Chondrocyte (in vitro differentiated cells): ENCODE measurements at regions not wholly inside any gene's neighbourhood (a gene's known extent, or its start where the extent isn't known, plus 50 kb on each side); places are given as distances from the start of the nearest gene placed in this dataset.

Experiments used
- DNase-seq: peaks from one replicate; pipeline ENCODE4 v3.0.0; 2021; ENCODE audit warnings: mixed read lengths, low spot score
- H3K27ac Mint-ChIP-seq: one replicate; pipeline ENCODE4 v1.8.0; 2021; ENCODE audit warnings: mild to moderate bottlenecking, moderate library complexity, mixed read lengths; ENCODE audit not compliant: unreplicated experiment
- H3K27me3 Mint-ChIP-seq: 2 replicates; pipeline ENCODE4 v1.8.0; 2021; ENCODE audit warnings: low read depth, mixed read lengths
- H3K36me3 Mint-ChIP-seq: 2 replicates; pipeline ENCODE4 v1.8.0; 2021; ENCODE audit warnings: low read depth, mixed read lengths
- H3K4me1 Mint-ChIP-seq: 2 replicates; pipeline ENCODE4 v1.8.0; 2021; ENCODE audit warnings: low read depth, mild to moderate bottlenecking, mixed read lengths
- H3K4me3 Mint-ChIP-seq: one replicate; pipeline ENCODE4 v1.8.0; 2021; ENCODE audit warnings: mild to moderate bottlenecking, moderate library complexity, mixed read lengths; ENCODE audit not compliant: unreplicated experiment
- H3K9me3 Mint-ChIP-seq: 2 replicates; pipeline ENCODE4 v1.8.0; 2021; ENCODE audit warnings: low read depth, mixed read lengths
- CTCF ChIP-seq: fragments of 200-600 bp; sonication (generic); IDR thresholded peaks from 2 replicates; pipeline ENCODE4 v1.5.0; 2021; ENCODE audit warnings: antibody characterized with exemption, mild to moderate bottlenecking, moderate library complexity

- Mint-ChIP-seq H3K9me3 (no peaks in the 10 kb centered on the region), H3K27ac (no peak overlapping the region), H3K4me1 (no peaks in the 10 kb centered on the region), H3K36me3 (no peaks in the 10 kb centered on the region), H3K27me3 (peaks cover 55% of the 10 kb centered on the region), H3K4me3 (no peak overlapping the region)
- no peak for TF ChIP-seq CTCF
- DNase-seq = peak; percentile 92
These were observed 62.1 kb upstream of the IQSEC1 start for GRCh38 chr3:13135251-13135810.

- TF ChIP-seq CTCF = no peak
- peaks cover 50% of the 10 kb centered on the region for H3K27me3 Mint-ChIP-seq
- H3K36me3 Mint-ChIP-seq = no peaks in the 10 kb centered on the region
- no peak overlapping the region for H3K4me3 Mint-ChIP-seq
- DNase-seq = peak; percentile 62
- no peak overlapping the region for H3K27ac Mint-ChIP-seq
- H3K4me1 Mint-ChIP-seq = no peaks in the 10 kb centered on the region
- no peaks in the 10 kb centered on the region for H3K9me3 Mint-ChIP-seq
These were observed 61.6 kb upstream of the IQSEC1 start for GRCh38 chr3:13134879-13135206.

DNA sequence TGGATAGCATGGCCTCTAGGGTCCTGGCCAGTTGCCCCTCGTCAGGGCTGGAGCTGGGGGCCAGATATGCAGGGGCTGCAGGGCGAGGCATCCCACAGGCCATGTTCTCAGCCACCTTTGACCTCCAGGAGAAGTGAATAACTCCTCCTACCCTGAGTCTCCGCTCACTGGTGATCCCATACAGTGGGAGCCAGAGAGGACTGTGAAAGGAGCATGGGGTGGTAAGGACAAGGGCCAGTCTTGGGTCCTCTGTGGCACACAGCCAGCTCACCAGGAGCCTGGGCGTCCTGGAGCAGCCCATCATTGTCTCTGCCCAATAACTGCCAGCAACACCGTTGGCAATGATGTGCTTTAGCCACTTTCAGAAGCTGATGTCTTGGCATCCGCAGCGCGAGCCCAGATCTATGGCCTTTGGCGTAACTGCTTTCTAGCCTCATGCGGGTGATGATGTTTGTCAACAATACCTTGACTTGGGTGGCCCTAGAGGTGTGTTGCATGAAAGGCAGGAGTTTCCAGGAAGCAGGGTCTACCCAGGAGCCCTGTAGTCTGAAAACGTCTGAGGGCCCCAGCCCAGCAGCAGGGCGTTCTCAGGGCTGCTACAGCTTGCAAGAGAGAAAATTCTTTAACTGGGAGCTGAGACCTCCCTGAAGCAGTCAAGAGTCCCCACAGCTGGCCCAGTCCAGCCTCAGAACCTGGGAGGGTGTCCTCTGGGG, 61.1 kb upstream of the IQSEC1 start:
- Mint-ChIP-seq H3K36me3 (no peaks in the 10 kb centered on the region), H3K27ac (no peak overlapping the region), H3K27me3 (peaks cover 47% of the 10 kb centered on the region), H3K4me3 (no peak overlapping the region), H3K9me3 (no peaks in the 10 kb centered on the region), H3K4me1 (no peaks in the 10 kb centered on the region)
- DNase-seq = peak; percentile 61
- no peak for TF ChIP-seq CTCF

DNA sequence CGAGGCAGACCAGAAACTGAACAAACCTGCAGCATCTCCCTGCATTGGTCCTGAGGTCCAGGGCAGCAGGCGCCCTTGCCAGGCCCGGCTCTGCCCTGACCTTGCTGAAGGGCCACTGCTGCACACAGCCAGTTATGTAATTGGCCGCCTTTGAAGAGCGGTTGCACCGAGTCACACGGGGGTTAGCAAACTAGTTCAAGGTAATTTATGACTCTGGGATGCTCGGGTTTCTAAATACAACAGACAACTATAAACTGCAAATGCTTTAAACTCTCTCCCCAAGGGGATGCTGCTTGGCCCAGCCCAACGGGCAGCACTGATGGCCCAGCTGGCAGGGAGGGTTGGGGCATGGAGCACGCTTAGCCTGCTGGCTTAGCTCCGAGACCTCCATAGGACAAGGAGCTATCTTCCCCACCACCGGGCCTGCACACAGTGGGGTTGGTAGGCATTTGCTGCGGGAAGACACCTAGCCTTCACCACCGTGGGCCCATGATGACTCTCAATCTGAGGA, 60.3 kb upstream of the IQSEC1 start:
- Mint-ChIP-seq H3K4me3 (no peak overlapping the region), H3K9me3 (no peaks in the 10 kb centered on the region), H3K27ac (no peak overlapping the region), H3K36me3 (no peaks in the 10 kb centered on the region), H3K27me3 (peaks cover 49% of the 10 kb centered on the region), H3K4me1 (no peaks in the 10 kb centered on the region)
- DNase-seq = peak; percentile 72
- no peak for TF ChIP-seq CTCF

DNA sequence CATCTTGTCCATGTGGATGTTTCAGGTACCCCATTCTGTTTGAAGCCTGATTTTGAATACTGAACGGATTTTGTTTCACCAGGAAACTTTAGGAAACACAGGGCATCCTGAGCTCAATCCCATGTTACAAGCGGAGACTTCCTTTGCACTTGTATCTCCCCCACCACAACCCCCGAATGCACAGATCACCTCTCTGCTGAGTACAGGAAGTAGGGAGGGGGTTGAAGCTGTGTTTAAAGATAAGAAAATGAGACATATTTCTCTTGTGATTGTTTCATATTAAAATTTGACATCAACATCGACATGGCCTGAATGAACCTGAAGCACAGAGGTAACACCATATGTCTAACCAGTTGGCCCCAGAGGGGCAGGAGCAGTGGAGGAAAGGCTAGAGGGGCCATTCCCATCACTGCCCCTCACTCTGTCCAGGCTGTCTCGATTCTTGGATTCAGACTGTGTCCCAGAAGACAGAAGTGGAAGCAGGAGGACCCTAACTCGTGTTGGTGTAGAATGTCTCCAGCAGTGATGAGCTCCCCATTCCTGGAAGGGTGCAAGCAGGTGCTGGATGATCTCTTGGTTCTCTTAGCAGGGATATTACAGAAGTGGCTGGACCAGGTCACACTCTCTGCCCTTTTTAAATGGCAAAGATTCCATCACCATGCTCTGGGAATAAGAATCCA, 59.6 kb upstream of the IQSEC1 start:
- Mint-ChIP-seq H3K9me3 (no peaks in the 10 kb centered on the region), H3K4me3 (no peak overlapping the region), H3K27me3 (peaks cover 53% of the 10 kb centered on the region), H3K4me1 (no peaks in the 10 kb centered on the region), H3K36me3 (no peaks in the 10 kb centered on the region), H3K27ac (no peak overlapping the region)
- no peak for TF ChIP-seq CTCF
- no peak for DNase-seq
